ENCODE measurements at regions not wholly inside any gene's neighbourhood (a gene's known extent, or its start where the extent isn't known, plus 50 kb on each side); places are given as distances from the start of the nearest gene placed in this dataset.

DNA sequence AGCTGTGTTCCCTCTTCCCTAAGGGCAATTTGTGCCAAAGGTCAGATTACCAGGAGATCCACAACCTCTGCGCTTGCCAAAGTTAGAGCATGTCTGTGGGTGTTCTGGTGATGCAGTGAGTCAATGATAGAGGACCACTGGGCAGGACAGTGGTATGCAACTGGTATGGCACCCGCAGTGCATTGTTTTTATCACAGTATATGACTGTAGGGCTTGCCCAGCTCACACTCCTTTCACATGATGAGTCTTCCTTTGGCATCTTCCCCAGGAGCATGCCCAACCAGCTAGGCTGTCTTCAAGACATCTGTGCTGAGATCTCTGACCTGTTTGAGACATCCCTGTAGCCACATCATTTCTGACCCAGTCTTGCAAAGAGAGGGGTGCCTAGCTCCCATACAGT, 1650.0 kb upstream of the CDH6 start:
- TF ChIP-seq EZH2 (IDR thresholded peaks at IDR 0.05; ENCODE audit: borderline replicate concordance, low read depth, low read length, severe bottlenecking) (no peak), CTCF (IDR thresholded peaks at IDR 0.05; ENCODE audit: borderline replicate concordance, extremely low read depth, low read length, poor library complexity, severe bottlenecking) (no peak)

All from DND-41 (cell line).